HCT116 (cell line): ENCODE measurements at regions not wholly inside any gene's neighbourhood (a gene's known extent, or its start where the extent isn't known, plus 50 kb on each side); places are given as distances from the start of the nearest gene placed in this dataset.
A peak's percentile ranks its signal among the peaks of the same experiment; 100 is the strongest.

Experiments used
- ATAC-seq: fragments of 200-7000 bp; cut with Tn5 transposase; 2 replicates; pipeline ENCODE4 v1.9.1; 2020; ENCODE audit warnings: mild to moderate bottlenecking, moderate library complexity
- BruUV-seq: library from RNA; stranded (reverse); fragments of 400-500 nt; replicated peaks from 2 replicates; lab custom pipeline; 2021; lab: Mats Ljungman, UMichigan
- CTCF ChIA-PET: fragments of 300-600 bp; sonication (Branson Sonifier 250); formaldehyde crosslinking; loops from one replicate; lab custom pipeline; 2021; ENCODE audit warnings: antibody characterized with exemption; lab: Charles Lee
- POLR2A ChIA-PET: fragments of 300-600, 350-600 bp; sonication (Branson Sonifier 250); formaldehyde crosslinking; loops from one replicate; lab custom pipeline; 2021; ENCODE audit warnings: antibody characterized with exemption; lab: Charles Lee
- RAD21 ChIA-PET, 2 experiments: fragments of 300-600 bp; sonication (Branson Sonifier 250); formaldehyde crosslinking; loops; one replicate each; lab custom pipeline; 2023; ENCODE audit warnings: low total read pairs in 2 of 2; ENCODE audit not compliant: uncharacterized antibody in 2 of 2, unreplicated experiment in 2 of 2, low non-redundant PET in 1 of 2; lab: Charles Lee
- DNase-seq: peaks from one replicate; pipeline ENCODE4 v3.0.0-alpha.2; 2010; ENCODE audit warnings: low read depth, low spot score
- H2AFZ ChIP-seq: fragments of 200-600 bp; shearing (Covaris generic), sonication (generic); 2 replicates; pipeline ENCODE4 v1.6.1; 2017; ENCODE audit warnings: low read depth, mixed run types, mixed read lengths, antibody characterized with exemption, low read length; ENCODE audit not compliant: poor library complexity, severe bottlenecking
- H3K27ac ChIP-seq: 2 replicates; pipeline ENCODE4 v1.5.1; 2012; ENCODE audit warnings: low read depth, low read length
- H3K27me3 ChIP-seq: fragments of 200-600 bp; sonication (generic); 2 replicates; pipeline ENCODE4 v1.6.1; 2016; ENCODE audit warnings: mixed run types, low read length, mixed read lengths; ENCODE audit not compliant: insufficient read depth
- H3K36me3 ChIP-seq, 2 experiments: fragments of 200-500 bp in 1 of 2; fragments of 200-600 bp in 1 of 2; sonication (Bioruptor generic) in 1 of 2; sonication (generic) in 1 of 2; 2 replicates each; pipeline versions ENCODE4 v1.5.1 to v1.6.1; 2014 to 2016; ENCODE audit warnings: low read length in 2 of 2, inconsistent platforms in 1 of 2, mixed read lengths in 1 of 2, mixed run types in 1 of 2; ENCODE audit not compliant: insufficient read depth in 2 of 2, control insufficient read depth in 1 of 2
- H3K4me1 ChIP-seq, 2 experiments: fragments of 200-600 bp in 1 of 2; sonication (generic) in 1 of 2; 2 replicates each; pipeline versions ENCODE4 v1.5.1 to v1.6.1; 2012 to 2017; ENCODE audit warnings: low read length in 2 of 2, inconsistent platforms in 1 of 2, mild to moderate bottlenecking in 1 of 2, mixed read lengths in 1 of 2, mixed run types in 1 of 2, moderate library complexity in 1 of 2; ENCODE audit not compliant: insufficient read depth in 2 of 2, control insufficient read depth in 1 of 2
- H3K4me2 ChIP-seq: fragments of 200-600 bp; sonication (generic); 2 replicates; pipeline ENCODE4 v1.6.1; 2017; ENCODE audit warnings: mixed run types, low read length, mixed read lengths
- H3K4me3 ChIP-seq, 2 experiments: fragments of 200-600 bp in 1 of 2; sonication (generic) in 1 of 2; replicated peaks in 1 of 2; 2 replicates each; pipeline ENCODE4 v1.5.1; 2011 to 2016; ENCODE audit warnings: low read length in 2 of 2, control low read depth in 1 of 2, low read depth in 1 of 2, mild to moderate bottlenecking in 1 of 2, mixed read lengths in 1 of 2, mixed run types in 1 of 2
- H3K79me2 ChIP-seq: fragments of 200-600 bp; sonication (generic); 2 replicates; pipeline ENCODE4 v1.6.1; 2017; ENCODE audit warnings: mild to moderate bottlenecking, mixed run types, low read length, moderate library complexity, mixed read lengths; ENCODE audit not compliant: insufficient read depth
- H3K9ac ChIP-seq: fragments of 200-600 bp; sonication (generic); 2 replicates; pipeline ENCODE4 v1.6.1; 2016; ENCODE audit warnings: low read length, mixed read lengths
- H3K9me2 ChIP-seq: fragments of 200-600 bp; sonication (generic), shearing (Covaris generic); 2 replicates; pipeline ENCODE4 v1.6.1; 2017; ENCODE audit warnings: mixed run types, mild to moderate bottlenecking, moderate library complexity; ENCODE audit not compliant: insufficient read depth
- H3K9me3 ChIP-seq, 2 experiments: fragments of 200-500 bp in 1 of 2; fragments of 200-600 bp in 1 of 2; sonication (Bioruptor generic) in 1 of 2; sonication (generic) in 1 of 2; 2 replicates each; pipeline ENCODE4 v1.6.1; 2014 to 2017; ENCODE audit warnings: low read length in 2 of 2, mixed read lengths in 2 of 2, inconsistent platforms in 1 of 2, low read depth in 1 of 2, mild to moderate bottlenecking in 1 of 2, mixed run types in 1 of 2, moderate library complexity in 1 of 2; ENCODE audit not compliant: control insufficient read depth in 1 of 2, insufficient read depth in 1 of 2
- H4K20me1 ChIP-seq: fragments of 200-600 bp; sonication (generic), shearing (Covaris generic); 2 replicates; pipeline ENCODE4 v1.6.1; 2017; ENCODE audit warnings: mixed run types, mild to moderate bottlenecking, moderate library complexity; ENCODE audit not compliant: insufficient read depth
- ELF1 ChIP-seq: IDR thresholded peaks from 2 replicates; pipeline ENCODE4 v1.6.1; 2012; ENCODE audit warnings: low read depth, borderline replicate concordance
- EZH2 ChIP-seq: fragments of 200-600 bp; sonication (generic); IDR thresholded peaks from 2 replicates; pipeline ENCODE4 v1.6.1; 2017; ENCODE audit warnings: antibody characterized with exemption, mixed run types
- JUND ChIP-seq: IDR thresholded peaks from 2 replicates; pipeline ENCODE4 v1.6.1; 2012
- POLR2A ChIP-seq: IDR thresholded peaks from 2 replicates; pipeline ENCODE4 v1.7.0; 2011; ENCODE audit warnings: borderline replicate concordance; ENCODE audit not compliant: insufficient read depth, insufficient read length; ENCODE audit errors: extremely low read depth
- SP1 ChIP-seq: IDR thresholded peaks from 2 replicates; pipeline ENCODE4 v1.6.1; 2012; ENCODE audit warnings: low read depth
- SRF ChIP-seq: IDR thresholded peaks from 2 replicates; pipeline ENCODE4 v1.6.1; 2012; ENCODE audit warnings: low read depth
- TCF7L2 ChIP-seq: IDR thresholded peaks from 2 replicates; pipeline ENCODE4 v1.7.0; 2011; ENCODE audit warnings: borderline replicate concordance, inconsistent platforms; ENCODE audit not compliant: insufficient read depth, insufficient read length; ENCODE audit errors: extremely low read depth
- ZFX ChIP-seq: fragments of 450-650 bp; IDR thresholded peaks from 2 replicates; pipeline ENCODE4 v1.6.1; 2017
- ZNF274 ChIP-seq: fragments of 200-500 bp; sonication (Bioruptor generic); IDR thresholded peaks from 2 replicates; pipeline ENCODE4 v1.6.1; 2014; ENCODE audit warnings: mild to moderate bottlenecking, low read depth, low read length, inconsistent platforms
- intact Hi-C: fragments of 100-400 bp; cut with micrococcal nuclease; formaldehyde crosslinking; loops from 2 replicates; pipeline ENCODE4 v1.10.0; 2022
- TF ChIP-seq, protein P1 (sequence below): IDR thresholded peaks from 2 replicates; pipeline ENCODE4 v1.6.1; 2012
- TF ChIP-seq, protein P2 (sequence below): IDR thresholded peaks from 2 replicates; pipeline ENCODE4 v1.6.1; 2012; ENCODE audit warnings: low read depth
- TF ChIP-seq, protein P3 (sequence below): IDR thresholded peaks from 2 replicates; pipeline ENCODE4 v1.6.1; 2012

- peaks cover 45 to 76% of the 10 kb centered on the region in 2 experiments for H3K4me1 ChIP-seq
- no peak overlapping the region for H3K9ac ChIP-seq
- no peaks in the 10 kb centered on the region for H3K9me2 ChIP-seq
- RAD21 ChIA-PET = no interaction called here
- BruUV-seq = no TSS peak
- H3K9me3 ChIP-seq = no peaks in the 10 kb centered on the region
- intact Hi-C loops = no loop called here
- H4K20me1 ChIP-seq = no peaks in the 10 kb centered on the region
- no peaks in the 10 kb centered on the region for H3K79me2 ChIP-seq
- no peak overlapping the region for H3K27ac ChIP-seq
- no peaks in the 10 kb centered on the region for H3K36me3 ChIP-seq
- H3K27me3 ChIP-seq = no peaks in the 10 kb centered on the region
- TF ChIP-seq EZH2 (no peak), JUND (no peak), TCF7L2 (no peak), ZFX (no peak), ZNF274 (no peak), POLR2A (no peak), ELF1 (no peak), SRF (no peak), SP1 (no peak)
- TF ChIP-seq, protein P1, sequence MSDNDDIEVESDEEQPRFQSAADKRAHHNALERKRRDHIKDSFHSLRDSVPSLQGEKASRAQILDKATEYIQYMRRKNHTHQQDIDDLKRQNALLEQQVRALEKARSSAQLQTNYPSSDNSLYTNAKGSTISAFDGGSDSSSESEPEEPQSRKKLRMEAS = no peak
- TF ChIP-seq, protein P2, sequence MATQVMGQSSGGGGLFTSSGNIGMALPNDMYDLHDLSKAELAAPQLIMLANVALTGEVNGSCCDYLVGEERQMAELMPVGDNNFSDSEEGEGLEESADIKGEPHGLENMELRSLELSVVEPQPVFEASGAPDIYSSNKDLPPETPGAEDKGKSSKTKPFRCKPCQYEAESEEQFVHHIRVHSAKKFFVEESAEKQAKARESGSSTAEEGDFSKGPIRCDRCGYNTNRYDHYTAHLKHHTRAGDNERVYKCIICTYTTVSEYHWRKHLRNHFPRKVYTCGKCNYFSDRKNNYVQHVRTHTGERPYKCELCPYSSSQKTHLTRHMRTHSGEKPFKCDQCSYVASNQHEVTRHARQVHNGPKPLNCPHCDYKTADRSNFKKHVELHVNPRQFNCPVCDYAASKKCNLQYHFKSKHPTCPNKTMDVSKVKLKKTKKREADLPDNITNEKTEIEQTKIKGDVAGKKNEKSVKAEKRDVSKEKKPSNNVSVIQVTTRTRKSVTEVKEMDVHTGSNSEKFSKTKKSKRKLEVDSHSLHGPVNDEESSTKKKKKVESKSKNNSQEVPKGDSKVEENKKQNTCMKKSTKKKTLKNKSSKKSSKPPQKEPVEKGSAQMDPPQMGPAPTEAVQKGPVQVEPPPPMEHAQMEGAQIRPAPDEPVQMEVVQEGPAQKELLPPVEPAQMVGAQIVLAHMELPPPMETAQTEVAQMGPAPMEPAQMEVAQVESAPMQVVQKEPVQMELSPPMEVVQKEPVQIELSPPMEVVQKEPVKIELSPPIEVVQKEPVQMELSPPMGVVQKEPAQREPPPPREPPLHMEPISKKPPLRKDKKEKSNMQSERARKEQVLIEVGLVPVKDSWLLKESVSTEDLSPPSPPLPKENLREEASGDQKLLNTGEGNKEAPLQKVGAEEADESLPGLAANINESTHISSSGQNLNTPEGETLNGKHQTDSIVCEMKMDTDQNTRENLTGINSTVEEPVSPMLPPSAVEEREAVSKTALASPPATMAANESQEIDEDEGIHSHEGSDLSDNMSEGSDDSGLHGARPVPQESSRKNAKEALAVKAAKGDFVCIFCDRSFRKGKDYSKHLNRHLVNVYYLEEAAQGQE = no peak
- TF ChIP-seq, protein P3, sequence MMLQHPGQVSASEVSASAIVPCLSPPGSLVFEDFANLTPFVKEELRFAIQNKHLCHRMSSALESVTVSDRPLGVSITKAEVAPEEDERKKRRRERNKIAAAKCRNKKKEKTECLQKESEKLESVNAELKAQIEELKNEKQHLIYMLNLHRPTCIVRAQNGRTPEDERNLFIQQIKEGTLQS = no peak
- TF ChIP-seq, all 23 proteins: peak for 0
- ChIA-PET CTCF (interaction anchor here (1.2 kb wide), 1 partner anchor 22 kb away, joined by 4 read pairs; no protein-coding TSS in a partner anchor), POLR2A (no interaction called here)
- DNase-seq (no peak), ATAC-seq (no peak)
- peak overlapping the region; percentile 90 for H2AFZ ChIP-seq
- H3K4me3 ChIP-seq = no peak overlapping the region
- no peak overlapping the region; the same call in none of the 2 replicates for H3K4me2 ChIP-seq
Measured at GRCh38 chr10:63697956-63698786, 177.0 kb downstream of the REEP3 start.
